SK-N-SH treated with all-trans-retinoic acid at 6 μM for 48 hours (cell line): ENCODE measurements at regions not wholly inside any gene's neighbourhood (a gene's known extent, or its start where the extent isn't known, plus 50 kb on each side); places are given as distances from the start of the nearest gene placed in this dataset.

Source experiments
- ARNTL ChIP-seq: fragments of 450-650 bp; formaldehyde crosslinking; IDR thresholded peaks from 2 replicates; pipeline ENCODE4 v1.5.0; 2020; ENCODE audit warnings: low read depth, mild to moderate bottlenecking, moderate library complexity, borderline replicate concordance
- BACH2 ChIP-seq: fragments of 250-450 bp; sonication (Bioruptor Pico); IDR thresholded peaks from 2 replicates; pipeline ENCODE4 v1.9.0; 2021; ENCODE audit warnings: mild to moderate bottlenecking, borderline replicate concordance
- CSDC2 ChIP-seq: fragments of 250-450 bp; sonication (Bioruptor Pico); IDR thresholded peaks from 2 replicates; pipeline ENCODE4 v1.5.0; 2020; ENCODE audit warnings: mild to moderate bottlenecking, moderate library complexity
- ESRRG ChIP-seq: fragments of 250-450 bp; sonication (Bioruptor Pico); IDR thresholded peaks from 2 replicates; pipeline ENCODE4 v1.6.1; 2021; ENCODE audit warnings: mild to moderate bottlenecking
- GLIS3 ChIP-seq: fragments of 250-450 bp; sonication (Bioruptor Pico); IDR thresholded peaks from 2 replicates; pipeline ENCODE4 v1.5.0; 2020; ENCODE audit warnings: mild to moderate bottlenecking, moderate library complexity
- RARB ChIP-seq: fragments of 250-450 bp; sonication (Bioruptor Pico); IDR thresholded peaks from 2 replicates; pipeline ENCODE4 v1.8.0; 2021; ENCODE audit warnings: mild to moderate bottlenecking, moderate library complexity
- SNAI2 ChIP-seq: fragments of 250-450 bp; sonication (Bioruptor Pico); IDR thresholded peaks from 2 replicates; pipeline ENCODE4 v1.5.0; 2020; ENCODE audit warnings: mild to moderate bottlenecking, moderate library complexity
- ZNF70 ChIP-seq: fragments of 450-650 bp; formaldehyde crosslinking; IDR thresholded peaks from 2 replicates; pipeline ENCODE4 v1.5.0; 2020; ENCODE audit warnings: mild to moderate bottlenecking, moderate library complexity
- TF ChIP-seq, protein P1 (sequence below): fragments of 250-450 bp; sonication (Bioruptor Pico); IDR thresholded peaks from 2 replicates; pipeline ENCODE4 v1.5.1; 2020; ENCODE audit warnings: low read depth, mild to moderate bottlenecking, moderate library complexity
- TF ChIP-seq, protein P2 (sequence below): fragments of 250-450 bp; sonication (Bioruptor Pico); IDR thresholded peaks from 2 replicates; pipeline ENCODE4 v1.8.0; 2020; ENCODE audit warnings: mild to moderate bottlenecking, moderate library complexity, borderline replicate concordance
- TF ChIP-seq, protein P3 (sequence below): fragments of 250-450 bp; sonication (Bioruptor Pico); IDR thresholded peaks from 2 replicates; pipeline ENCODE4 v1.5.0; 2020; ENCODE audit warnings: mild to moderate bottlenecking, moderate library complexity
- TF ChIP-seq, protein P4 (sequence below): fragments of 250-450 bp; sonication (Bioruptor Pico); IDR thresholded peaks from 2 replicates; pipeline ENCODE4 v1.8.0; 2021; ENCODE audit warnings: low read depth, mild to moderate bottlenecking, moderate library complexity, borderline replicate concordance

DNA sequence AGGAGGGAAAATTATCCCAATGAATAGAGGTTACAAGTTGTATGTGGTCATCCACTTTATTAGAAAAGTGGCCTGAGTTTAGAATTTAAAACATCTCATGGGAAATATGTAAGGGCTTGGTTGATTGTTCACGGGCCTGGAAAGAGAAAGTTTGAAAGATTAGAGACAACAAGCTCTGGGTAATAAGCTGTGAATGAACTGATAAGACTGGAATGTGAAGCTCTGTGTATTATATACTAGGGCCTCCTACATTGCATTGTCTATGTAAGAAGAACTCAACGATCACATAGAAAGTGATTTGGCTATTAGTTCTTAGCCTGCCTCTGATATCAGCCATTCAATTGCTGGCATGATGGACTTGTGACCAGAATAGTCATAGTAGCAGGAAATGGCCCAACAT, 199.2 kb upstream of the MAGI2 start:
- TF ChIP-seq, protein P1, sequence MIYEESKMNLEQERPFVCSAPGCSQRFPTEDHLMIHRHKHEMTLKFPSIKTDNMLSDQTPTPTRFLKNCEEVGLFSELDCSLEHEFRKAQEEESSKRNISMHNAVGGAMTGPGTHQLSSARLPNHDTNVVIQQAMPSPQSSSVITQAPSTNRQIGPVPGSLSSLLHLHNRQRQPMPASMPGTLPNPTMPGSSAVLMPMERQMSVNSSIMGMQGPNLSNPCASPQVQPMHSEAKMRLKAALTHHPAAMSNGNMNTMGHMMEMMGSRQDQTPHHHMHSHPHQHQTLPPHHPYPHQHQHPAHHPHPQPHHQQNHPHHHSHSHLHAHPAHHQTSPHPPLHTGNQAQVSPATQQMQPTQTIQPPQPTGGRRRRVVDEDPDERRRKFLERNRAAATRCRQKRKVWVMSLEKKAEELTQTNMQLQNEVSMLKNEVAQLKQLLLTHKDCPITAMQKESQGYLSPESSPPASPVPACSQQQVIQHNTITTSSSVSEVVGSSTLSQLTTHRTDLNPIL (CRISPR knock-in tag) = no peak
- TF ChIP-seq, protein P2, sequence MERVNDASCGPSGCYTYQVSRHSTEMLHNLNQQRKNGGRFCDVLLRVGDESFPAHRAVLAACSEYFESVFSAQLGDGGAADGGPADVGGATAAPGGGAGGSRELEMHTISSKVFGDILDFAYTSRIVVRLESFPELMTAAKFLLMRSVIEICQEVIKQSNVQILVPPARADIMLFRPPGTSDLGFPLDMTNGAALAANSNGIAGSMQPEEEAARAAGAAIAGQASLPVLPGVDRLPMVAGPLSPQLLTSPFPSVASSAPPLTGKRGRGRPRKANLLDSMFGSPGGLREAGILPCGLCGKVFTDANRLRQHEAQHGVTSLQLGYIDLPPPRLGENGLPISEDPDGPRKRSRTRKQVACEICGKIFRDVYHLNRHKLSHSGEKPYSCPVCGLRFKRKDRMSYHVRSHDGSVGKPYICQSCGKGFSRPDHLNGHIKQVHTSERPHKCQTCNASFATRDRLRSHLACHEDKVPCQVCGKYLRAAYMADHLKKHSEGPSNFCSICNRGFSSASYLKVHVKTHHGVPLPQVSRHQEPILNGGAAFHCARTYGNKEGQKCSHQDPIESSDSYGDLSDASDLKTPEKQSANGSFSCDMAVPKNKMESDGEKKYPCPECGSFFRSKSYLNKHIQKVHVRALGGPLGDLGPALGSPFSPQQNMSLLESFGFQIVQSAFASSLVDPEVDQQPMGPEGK (CRISPR knock-in tag) = no peak
- TF ChIP-seq GLIS3 (CRISPR knock-in tag) (no peak), ARNTL (CRISPR knock-in tag) (no peak), CSDC2 (no peak), RARB (no peak), ZNF70 (no peak), BACH2 (no peak), SNAI2 (CRISPR knock-in tag) (no peak), ESRRG (CRISPR knock-in tag) (no peak)
- TF ChIP-seq, protein P3, sequence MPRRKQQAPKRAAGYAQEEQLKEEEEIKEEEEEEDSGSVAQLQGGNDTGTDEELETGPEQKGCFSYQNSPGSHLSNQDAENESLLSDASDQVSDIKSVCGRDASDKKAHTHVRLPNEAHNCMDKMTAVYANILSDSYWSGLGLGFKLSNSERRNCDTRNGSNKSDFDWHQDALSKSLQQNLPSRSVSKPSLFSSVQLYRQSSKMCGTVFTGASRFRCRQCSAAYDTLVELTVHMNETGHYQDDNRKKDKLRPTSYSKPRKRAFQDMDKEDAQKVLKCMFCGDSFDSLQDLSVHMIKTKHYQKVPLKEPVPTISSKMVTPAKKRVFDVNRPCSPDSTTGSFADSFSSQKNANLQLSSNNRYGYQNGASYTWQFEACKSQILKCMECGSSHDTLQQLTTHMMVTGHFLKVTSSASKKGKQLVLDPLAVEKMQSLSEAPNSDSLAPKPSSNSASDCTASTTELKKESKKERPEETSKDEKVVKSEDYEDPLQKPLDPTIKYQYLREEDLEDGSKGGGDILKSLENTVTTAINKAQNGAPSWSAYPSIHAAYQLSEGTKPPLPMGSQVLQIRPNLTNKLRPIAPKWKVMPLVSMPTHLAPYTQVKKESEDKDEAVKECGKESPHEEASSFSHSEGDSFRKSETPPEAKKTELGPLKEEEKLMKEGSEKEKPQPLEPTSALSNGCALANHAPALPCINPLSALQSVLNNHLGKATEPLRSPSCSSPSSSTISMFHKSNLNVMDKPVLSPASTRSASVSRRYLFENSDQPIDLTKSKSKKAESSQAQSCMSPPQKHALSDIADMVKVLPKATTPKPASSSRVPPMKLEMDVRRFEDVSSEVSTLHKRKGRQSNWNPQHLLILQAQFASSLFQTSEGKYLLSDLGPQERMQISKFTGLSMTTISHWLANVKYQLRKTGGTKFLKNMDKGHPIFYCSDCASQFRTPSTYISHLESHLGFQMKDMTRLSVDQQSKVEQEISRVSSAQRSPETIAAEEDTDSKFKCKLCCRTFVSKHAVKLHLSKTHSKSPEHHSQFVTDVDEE = no peak
- TF ChIP-seq, protein P4, sequence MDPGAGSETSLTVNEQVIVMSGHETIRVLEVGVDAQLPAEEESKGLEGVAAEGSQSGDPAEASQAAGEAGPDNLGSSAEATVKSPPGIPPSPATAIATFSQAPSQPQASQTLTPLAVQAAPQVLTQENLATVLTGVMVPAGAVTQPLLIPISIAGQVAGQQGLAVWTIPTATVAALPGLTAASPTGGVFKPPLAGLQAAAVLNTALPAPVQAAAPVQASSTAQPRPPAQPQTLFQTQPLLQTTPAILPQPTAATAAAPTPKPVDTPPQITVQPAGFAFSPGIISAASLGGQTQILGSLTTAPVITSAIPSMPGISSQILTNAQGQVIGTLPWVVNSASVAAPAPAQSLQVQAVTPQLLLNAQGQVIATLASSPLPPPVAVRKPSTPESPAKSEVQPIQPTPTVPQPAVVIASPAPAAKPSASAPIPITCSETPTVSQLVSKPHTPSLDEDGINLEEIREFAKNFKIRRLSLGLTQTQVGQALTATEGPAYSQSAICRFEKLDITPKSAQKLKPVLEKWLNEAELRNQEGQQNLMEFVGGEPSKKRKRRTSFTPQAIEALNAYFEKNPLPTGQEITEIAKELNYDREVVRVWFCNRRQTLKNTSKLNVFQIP (CRISPR knock-in tag) = no peak
